Caco-2 (cell line): ENCODE measurements at regions not wholly inside any gene's neighbourhood (a gene's known extent, or its start where the extent isn't known, plus 50 kb on each side); places are given as distances from the start of the nearest gene placed in this dataset.

Source experiments
- BruUV-seq: library from RNA; stranded (reverse); fragments of 400-500 nt; replicated peaks from 2 replicates; lab custom pipeline; 2021; lab: Mats Ljungman, UMichigan
- CTCF ChIA-PET: fragments of 300-600 bp; sonication (Branson Sonifier 250); formaldehyde crosslinking; loops from one replicate; lab custom pipeline; 2022; ENCODE audit warnings: antibody characterized with exemption; lab: Charles Lee
- POLR2A ChIA-PET: fragments of 300-600 bp; sonication (Branson Sonifier 250); formaldehyde crosslinking; loops from one replicate; lab custom pipeline; 2022; ENCODE audit warnings: antibody characterized with exemption; lab: Charles Lee
- DNase-seq, 2 experiments: peaks; one replicate each; pipeline versions ENCODE4 v3.0.0 to v3.0.0-alpha.2; 2020 to 2022
- H3K27me3 ChIP-seq: replicated peaks from 2 replicates; pipeline ENCODE4 v1.6.0; 2011; ENCODE audit warnings: low read length; ENCODE audit not compliant: control insufficient read depth, insufficient read depth
- H3K36me3 ChIP-seq: 2 replicates; pipeline ENCODE4 v1.5.1; 2011; ENCODE audit warnings: low read length; ENCODE audit not compliant: control insufficient read depth, insufficient read depth
- H3K4me1 ChIP-seq: fragments of 250-450 bp; sonication (Bioruptor Pico); 2 replicates; pipeline ENCODE4 v1.5.1; 2020; ENCODE audit warnings: mild to moderate bottlenecking
- H3K4me3 ChIP-seq: 2 replicates; pipeline ENCODE4 v1.5.1; 2011; ENCODE audit warnings: low read depth, mild to moderate bottlenecking, control low read depth, low read length
- H3K9me3 ChIP-seq: fragments of 250-450 bp; sonication (Bioruptor Pico); 2 replicates; pipeline ENCODE4 v1.5.1; 2020; ENCODE audit warnings: mild to moderate bottlenecking, moderate library complexity
- H3K27ac Mint-ChIP-seq: one replicate; pipeline ENCODE4 v1.8.0; 2022; ENCODE audit warnings: mixed read lengths; ENCODE audit not compliant: unreplicated experiment
- H3K27me3 Mint-ChIP-seq: one replicate; pipeline ENCODE4 v1.8.0; 2022; ENCODE audit warnings: mixed read lengths; ENCODE audit not compliant: insufficient read depth, unreplicated experiment
- H3K36me3 Mint-ChIP-seq: one replicate; pipeline ENCODE4 v1.8.0; 2022; ENCODE audit warnings: mild to moderate bottlenecking, mixed read lengths; ENCODE audit not compliant: insufficient read depth, unreplicated experiment
- H3K4me1 Mint-ChIP-seq: one replicate; pipeline ENCODE4 v1.8.0; 2022; ENCODE audit warnings: low read depth, mixed read lengths; ENCODE audit not compliant: unreplicated experiment
- H3K4me3 Mint-ChIP-seq: one replicate; pipeline ENCODE4 v1.8.0; 2022; ENCODE audit warnings: mild to moderate bottlenecking, moderate library complexity, mixed read lengths; ENCODE audit not compliant: unreplicated experiment
- H3K9me3 Mint-ChIP-seq: one replicate; pipeline ENCODE4 v1.8.0; 2022; ENCODE audit warnings: mixed read lengths; ENCODE audit not compliant: unreplicated experiment
- intact Hi-C: fragments of 100-400 bp; cut with micrococcal nuclease; formaldehyde crosslinking; loops from one replicate; pipeline ENCODE4 v1.10.0; 2022; ENCODE audit not compliant: unreplicated experiment
- TF ChIP-seq, protein P1 (sequence below), 2 experiments: fragments of 200-600 bp in 1 of 2; IDR thresholded peaks; 1 replicate in 1 of 2; 2 replicates in 1 of 2; pipeline versions ENCODE4 v1.5.1 to v1.8.0; 2011 to 2022; ENCODE audit warnings: antibody characterized with exemption in 1 of 2, control low read depth in 1 of 2, inconsistent platforms in 1 of 2, low read depth in 1 of 2, low read length in 1 of 2, mild to moderate bottlenecking in 1 of 2, moderate library complexity in 1 of 2; ENCODE audit not compliant: insufficient read depth in 1 of 2, severe bottlenecking in 1 of 2, unreplicated experiment in 1 of 2

DNA sequence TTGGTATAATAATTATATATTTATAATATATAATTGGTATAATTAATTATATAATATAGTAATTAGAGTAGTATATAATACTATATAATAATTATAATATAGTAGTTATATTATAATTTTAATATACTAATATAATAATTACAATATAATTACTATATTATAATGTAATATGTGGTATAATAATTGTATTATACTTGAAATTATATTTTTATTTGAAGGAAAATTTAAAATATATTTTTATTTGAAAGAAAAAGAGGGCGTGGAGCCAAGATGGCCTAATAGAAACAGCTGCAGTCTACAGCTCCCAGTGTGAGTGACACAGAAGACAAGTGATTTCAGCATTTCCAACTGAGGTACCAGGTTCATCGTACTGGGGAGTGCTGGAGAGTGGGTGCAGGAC, 365.9 kb downstream of the MMUT start:
- H3K27ac Mint-ChIP-seq = no peak overlapping the region
- CTCF ChIA-PET = no interaction called here
- BruUV-seq = no TSS peak

DNA sequence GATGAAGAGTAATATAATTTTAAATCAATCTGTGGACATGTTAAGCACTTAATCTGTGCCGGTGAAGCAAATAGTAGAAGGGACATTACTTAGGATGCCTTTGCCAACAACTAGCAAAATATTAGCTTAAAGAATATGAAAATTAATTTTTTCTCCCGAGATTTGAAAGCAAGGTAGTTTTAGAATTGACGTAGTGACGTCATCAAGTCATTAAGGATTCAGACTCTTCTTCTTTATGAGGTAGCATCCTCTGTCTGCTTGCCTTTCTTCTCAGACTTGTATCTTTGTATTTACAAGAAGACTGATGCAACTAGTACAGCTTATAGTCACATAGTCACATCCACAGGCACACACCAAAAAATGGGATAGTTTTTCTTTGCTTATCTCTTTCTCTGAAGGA, 374.4 kb downstream of the MMUT start:
- Mint-ChIP-seq H3K27me3 (no peaks in the 10 kb centered on the region), H3K4me1 (no peaks in the 10 kb centered on the region), H3K36me3 (no peaks in the 10 kb centered on the region), H3K9me3 (no peaks in the 10 kb centered on the region), H3K27ac (no peak overlapping the region), H3K4me3 (no peak overlapping the region)
- no peaks in the 10 kb centered on the region for H3K36me3 ChIP-seq
- no peak overlapping the region for H3K4me3 ChIP-seq
- no peaks in the 10 kb centered on the region for H3K4me1 ChIP-seq
- no peak for DNase-seq
- TF ChIP-seq, protein P1, sequence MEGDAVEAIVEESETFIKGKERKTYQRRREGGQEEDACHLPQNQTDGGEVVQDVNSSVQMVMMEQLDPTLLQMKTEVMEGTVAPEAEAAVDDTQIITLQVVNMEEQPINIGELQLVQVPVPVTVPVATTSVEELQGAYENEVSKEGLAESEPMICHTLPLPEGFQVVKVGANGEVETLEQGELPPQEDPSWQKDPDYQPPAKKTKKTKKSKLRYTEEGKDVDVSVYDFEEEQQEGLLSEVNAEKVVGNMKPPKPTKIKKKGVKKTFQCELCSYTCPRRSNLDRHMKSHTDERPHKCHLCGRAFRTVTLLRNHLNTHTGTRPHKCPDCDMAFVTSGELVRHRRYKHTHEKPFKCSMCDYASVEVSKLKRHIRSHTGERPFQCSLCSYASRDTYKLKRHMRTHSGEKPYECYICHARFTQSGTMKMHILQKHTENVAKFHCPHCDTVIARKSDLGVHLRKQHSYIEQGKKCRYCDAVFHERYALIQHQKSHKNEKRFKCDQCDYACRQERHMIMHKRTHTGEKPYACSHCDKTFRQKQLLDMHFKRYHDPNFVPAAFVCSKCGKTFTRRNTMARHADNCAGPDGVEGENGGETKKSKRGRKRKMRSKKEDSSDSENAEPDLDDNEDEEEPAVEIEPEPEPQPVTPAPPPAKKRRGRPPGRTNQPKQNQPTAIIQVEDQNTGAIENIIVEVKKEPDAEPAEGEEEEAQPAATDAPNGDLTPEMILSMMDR (IDR thresholded peaks at IDR 0.05; ENCODE audit: insufficient read depth in 1 of 2, low read depth in 1 of 2, low read length in 1 of 2, severe bottlenecking in 1 of 2, unreplicated experiment in 1 of 2) = no peak
- H3K9me3 ChIP-seq = no peaks in the 10 kb centered on the region
- CTCF ChIA-PET = no interaction called here
- no peaks in the 10 kb centered on the region for H3K27me3 ChIP-seq
- no TSS peak for BruUV-seq
- intact Hi-C loops = no loop called here
- POLR2A ChIA-PET = no interaction called here

More for the DNA sequence above, 365.9 kb downstream of the MMUT start:
- POLR2A ChIA-PET = no interaction called here
- no peaks in the 10 kb centered on the region for H3K27me3 Mint-ChIP-seq
- no peak for DNase-seq
- intact Hi-C loops = no loop called here
- no peaks in the 10 kb centered on the region for H3K27me3 ChIP-seq
- H3K36me3 Mint-ChIP-seq = no peaks in the 10 kb centered on the region
- H3K4me3 ChIP-seq = no peak overlapping the region
- H3K9me3 ChIP-seq = no peaks in the 10 kb centered on the region
- H3K9me3 Mint-ChIP-seq = peaks cover 18% of the 10 kb centered on the region
- no peaks in the 10 kb centered on the region for H3K36me3 ChIP-seq
- H3K4me1 Mint-ChIP-seq = no peaks in the 10 kb centered on the region
- no peaks in the 10 kb centered on the region for H3K4me1 ChIP-seq
- H3K4me3 Mint-ChIP-seq = no peak overlapping the region
- TF ChIP-seq, protein P1 (IDR thresholded peaks at IDR 0.05; ENCODE audit: insufficient read depth in 1 of 2, low read depth in 1 of 2, low read length in 1 of 2, severe bottlenecking in 1 of 2, unreplicated experiment in 1 of 2) = no peak

GRCh38 chr6:49087369-49087768, 375.7 kb downstream of the MMUT start:
- no peaks in the 10 kb centered on the region for H3K27me3 ChIP-seq
- TF ChIP-seq, protein P1 (IDR thresholded peaks at IDR 0.05; ENCODE audit: insufficient read depth in 1 of 2, low read depth in 1 of 2, low read length in 1 of 2, severe bottlenecking in 1 of 2, unreplicated experiment in 1 of 2) = no peak
- H3K4me1 ChIP-seq = no peaks in the 10 kb centered on the region
- no peaks in the 10 kb centered on the region for H3K36me3 ChIP-seq
- no peaks in the 10 kb centered on the region for H3K4me1 Mint-ChIP-seq
- no peaks in the 10 kb centered on the region for H3K9me3 Mint-ChIP-seq
- no peak overlapping the region for H3K27ac Mint-ChIP-seq
- no peak overlapping the region for H3K4me3 Mint-ChIP-seq
- intact Hi-C loops = no loop called here
- BruUV-seq = no TSS peak
- no peaks in the 10 kb centered on the region for H3K36me3 Mint-ChIP-seq
- DNase-seq = no peak
- ChIA-PET POLR2A (no interaction called here), CTCF (no interaction called here)
- H3K27me3 Mint-ChIP-seq = no peaks in the 10 kb centered on the region
- no peaks in the 10 kb centered on the region for H3K9me3 ChIP-seq
- no peak overlapping the region for H3K4me3 ChIP-seq
